GM12878 (cell line): ENCODE measurements at regions not wholly inside any gene's neighbourhood (a gene's known extent, or its start where the extent isn't known, plus 50 kb on each side); places are given as distances from the start of the nearest gene placed in this dataset.

Experiments used
- ATAC-seq: fragments of 200-7000 bp; cut with Tn5 transposase; 3 replicates; pipeline ENCODE4 v1.9.1; 2020; ENCODE audit warnings: mild to moderate bottlenecking, moderate library complexity
- BruUV-seq: library from RNA; stranded (reverse); fragments of 400-500 nt; replicated peaks from 2 replicates; lab custom pipeline; 2021; lab: Mats Ljungman, UMichigan
- CTCF ChIA-PET: fragments of 300-600 bp; sonication (Branson Sonifier 250); formaldehyde crosslinking; extraction: SDS; loops from one replicate; lab custom pipeline; 2021; ENCODE audit warnings: inconsistent platforms; lab: Yijun Ruan, JAX
- POLR2A ChIA-PET: fragments of 350-600 bp; formaldehyde crosslinking; extraction: SDS; loops from one replicate; lab custom pipeline; 2021; ENCODE audit warnings: inconsistent platforms; lab: Charles Lee
- RAD21 ChIA-PET: fragments of 300-600 bp; sonication (Branson Sonifier 250); formaldehyde crosslinking; loops from one replicate; lab custom pipeline; 2023; ENCODE audit warnings: antibody characterized with exemption; ENCODE audit not compliant: unreplicated experiment; lab: Charles Lee
- SMC1A ChIA-PET: fragments of 300-600 bp; sonication (Branson Sonifier 250); formaldehyde crosslinking; loops from one replicate; lab custom pipeline; 2023; ENCODE audit not compliant: unreplicated experiment, uncharacterized antibody; lab: Charles Lee
- DNase-seq: peaks from one replicate; pipeline ENCODE4 v3.0.0-alpha.2; 2011; ENCODE audit warnings: low read depth, low spot score
- FAIRE-seq: peaks from 3 replicates; lab custom pipeline; 2011; peaks lifted over from hg19 to GRCh38; lab: Jason Lieb, UNC
- H2AFZ ChIP-seq: 2 replicates; pipeline ENCODE4 v1.6.0; 2011; ENCODE audit warnings: low read depth, low read length, control low read depth; ENCODE audit not compliant: control insufficient read depth
- H3K27ac ChIP-seq: 2 replicates; pipeline ENCODE4 v1.5.1; 2011; ENCODE audit warnings: control low read depth; ENCODE audit not compliant: control insufficient read depth, insufficient read depth
- H3K27me3 ChIP-seq, 2 experiments: replicated peaks in 1 of 2; 2 replicates each; pipeline versions ENCODE4 v1.6.0 to v1.6.1; 2011; ENCODE audit warnings: low read length in 1 of 2; ENCODE audit not compliant: control insufficient read depth in 2 of 2, insufficient read depth in 2 of 2
- H3K36me3 ChIP-seq, 2 experiments: 2 replicates each; pipeline ENCODE4 v1.5.1; 2011; ENCODE audit warnings: low read length in 1 of 2; ENCODE audit not compliant: control insufficient read depth in 2 of 2, insufficient read depth in 2 of 2
- H3K4me1 ChIP-seq: 2 replicates; pipeline ENCODE4 v1.6.1; 2011; ENCODE audit warnings: mild to moderate bottlenecking, low read length, moderate library complexity, mixed read lengths; ENCODE audit not compliant: control insufficient read depth, insufficient read depth
- H3K4me2 ChIP-seq: 2 replicates; pipeline ENCODE4 v1.6.0; 2011; ENCODE audit warnings: control low read depth; ENCODE audit not compliant: control insufficient read depth, insufficient read depth
- H3K4me3 ChIP-seq: fragments of 200-600 bp; sonication (generic); 2 replicates; pipeline ENCODE4 v1.5.1; 2016
- H3K79me2 ChIP-seq: 2 replicates; pipeline ENCODE4 v1.6.0; 2011; ENCODE audit warnings: low read length; ENCODE audit not compliant: control insufficient read depth, insufficient read depth
- H3K9ac ChIP-seq: 2 replicates; pipeline ENCODE4 v1.8.0; 2011; ENCODE audit warnings: low read length, control low read depth, mixed read lengths; ENCODE audit not compliant: control insufficient read depth, insufficient read depth
- H3K9me3 ChIP-seq: replicated peaks from 3 replicates; pipeline ENCODE4 v1.5.1; 2011; ENCODE audit warnings: mild to moderate bottlenecking, low read length; ENCODE audit not compliant: control insufficient read depth, insufficient read depth
- H4K20me1 ChIP-seq: 2 replicates; pipeline ENCODE4 v1.6.0; 2011; ENCODE audit not compliant: control insufficient read depth, insufficient read depth
- NFXL1 ChIP-seq: fragments of 450-650 bp; IDR thresholded peaks from 2 replicates; pipeline ENCODE4 v1.6.1; 2017; ENCODE audit warnings: antibody characterized with exemption, mild to moderate bottlenecking, borderline replicate concordance
- PML ChIP-seq: IDR thresholded peaks from 2 replicates; pipeline ENCODE4 v1.6.1; 2012; ENCODE audit warnings: low read length, inconsistent platforms
- YY1 ChIP-seq: IDR thresholded peaks from 2 replicates; pipeline ENCODE4 v1.6.1; 2011; ENCODE audit warnings: low read depth, mild to moderate bottlenecking, low read length
- ZNF217 ChIP-seq: fragments of 450-650 bp; IDR thresholded peaks from 2 replicates; pipeline ENCODE4 v1.6.1; 2017; ENCODE audit warnings: antibody characterized with exemption, mild to moderate bottlenecking
- WGBS: methylation state at CpG from one replicate; pipeline ENCODE4 v1.1.6; 2016; ENCODE audit warnings: low lambda C conversion rate; ENCODE audit not compliant: insufficient replicate concordance, insufficient coverage; ENCODE audit errors: missing lambda C conversion rate; 5-methylcytosine and 5-hydroxymethylcytosine counted together
- in situ Hi-C: fragments of 300-500 bp; cut with MboI; formaldehyde crosslinking; loops from 9 replicates; pipeline ENCODE4 v1.14.3; 2018; ENCODE audit warnings: mixed read lengths
- intact Hi-C: fragments of 100-400 bp; cut with micrococcal nuclease; formaldehyde crosslinking; loops from one replicate; pipeline ENCODE4 v1.14.2; 2022; ENCODE audit not compliant: unreplicated experiment
- TF ChIP-seq, protein P1 (sequence below): IDR thresholded peaks from 2 replicates; pipeline ENCODE4 v1.6.1; 2012; ENCODE audit warnings: improper control_type of control experiment, low read depth, low read length; ENCODE audit not compliant: insufficient replicate concordance
- TF ChIP-seq, protein P2 (sequence below): fragments of 450-650 bp; IDR thresholded peaks from 2 replicates; pipeline ENCODE4 v1.6.1; 2016; ENCODE audit warnings: mild to moderate bottlenecking, moderate library complexity, borderline replicate concordance

DNA sequence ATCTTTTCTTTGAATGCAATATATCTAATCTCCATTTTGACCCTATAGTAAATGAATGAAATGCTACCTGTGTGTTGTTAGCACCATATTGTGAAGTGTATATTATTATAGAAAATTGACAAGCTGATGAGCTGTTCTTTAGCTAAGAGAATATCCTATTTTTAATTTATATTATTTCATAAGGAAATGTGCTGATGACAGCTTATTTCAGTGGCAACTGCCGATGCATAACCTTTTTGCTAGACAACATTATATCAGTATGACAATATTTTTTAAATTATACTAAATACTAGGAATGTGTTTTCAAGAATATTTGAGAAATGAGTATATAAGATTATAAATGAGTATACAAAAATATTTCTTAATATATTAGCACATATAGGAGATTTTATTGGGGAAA is 573.1 kb downstream of the ZNF608 start:
- in situ Hi-C loops, result no loop called here
- ChIA-PET POLR2A (no interaction called here), CTCF (interaction anchor here (1.4 kb wide), 1 partner anchor 13 kb away, joined by 3 read pairs; no protein-coding TSS in a partner anchor), SMC1A (interaction anchor here (1.2 kb wide), 2 partner anchors 137 to 181 kb away, joined by 3 read pairs; no protein-coding TSS in a partner anchor), RAD21 (no interaction called here)
- Histone ChIP-seq H3K27ac (no peak overlapping the region), H3K4me3 (no peak overlapping the region), H4K20me1 (no peaks in the 10 kb centered on the region), H3K4me1 (no peaks in the 10 kb centered on the region), H3K4me2 (no peak overlapping the region), H3K9ac (no peak overlapping the region), H3K79me2 (no peaks in the 10 kb centered on the region), H2AFZ (no peak overlapping the region), H3K27me3 (no peaks in the 10 kb centered on the region), H3K36me3 (no peaks in the 10 kb centered on the region), H3K9me3 (no peaks in the 10 kb centered on the region)
- no peak for FAIRE-seq
- BruUV-seq, result no TSS peak
- DNase-seq, result no peak
- no peak for ATAC-seq
- TF ChIP-seq, protein P1, sequence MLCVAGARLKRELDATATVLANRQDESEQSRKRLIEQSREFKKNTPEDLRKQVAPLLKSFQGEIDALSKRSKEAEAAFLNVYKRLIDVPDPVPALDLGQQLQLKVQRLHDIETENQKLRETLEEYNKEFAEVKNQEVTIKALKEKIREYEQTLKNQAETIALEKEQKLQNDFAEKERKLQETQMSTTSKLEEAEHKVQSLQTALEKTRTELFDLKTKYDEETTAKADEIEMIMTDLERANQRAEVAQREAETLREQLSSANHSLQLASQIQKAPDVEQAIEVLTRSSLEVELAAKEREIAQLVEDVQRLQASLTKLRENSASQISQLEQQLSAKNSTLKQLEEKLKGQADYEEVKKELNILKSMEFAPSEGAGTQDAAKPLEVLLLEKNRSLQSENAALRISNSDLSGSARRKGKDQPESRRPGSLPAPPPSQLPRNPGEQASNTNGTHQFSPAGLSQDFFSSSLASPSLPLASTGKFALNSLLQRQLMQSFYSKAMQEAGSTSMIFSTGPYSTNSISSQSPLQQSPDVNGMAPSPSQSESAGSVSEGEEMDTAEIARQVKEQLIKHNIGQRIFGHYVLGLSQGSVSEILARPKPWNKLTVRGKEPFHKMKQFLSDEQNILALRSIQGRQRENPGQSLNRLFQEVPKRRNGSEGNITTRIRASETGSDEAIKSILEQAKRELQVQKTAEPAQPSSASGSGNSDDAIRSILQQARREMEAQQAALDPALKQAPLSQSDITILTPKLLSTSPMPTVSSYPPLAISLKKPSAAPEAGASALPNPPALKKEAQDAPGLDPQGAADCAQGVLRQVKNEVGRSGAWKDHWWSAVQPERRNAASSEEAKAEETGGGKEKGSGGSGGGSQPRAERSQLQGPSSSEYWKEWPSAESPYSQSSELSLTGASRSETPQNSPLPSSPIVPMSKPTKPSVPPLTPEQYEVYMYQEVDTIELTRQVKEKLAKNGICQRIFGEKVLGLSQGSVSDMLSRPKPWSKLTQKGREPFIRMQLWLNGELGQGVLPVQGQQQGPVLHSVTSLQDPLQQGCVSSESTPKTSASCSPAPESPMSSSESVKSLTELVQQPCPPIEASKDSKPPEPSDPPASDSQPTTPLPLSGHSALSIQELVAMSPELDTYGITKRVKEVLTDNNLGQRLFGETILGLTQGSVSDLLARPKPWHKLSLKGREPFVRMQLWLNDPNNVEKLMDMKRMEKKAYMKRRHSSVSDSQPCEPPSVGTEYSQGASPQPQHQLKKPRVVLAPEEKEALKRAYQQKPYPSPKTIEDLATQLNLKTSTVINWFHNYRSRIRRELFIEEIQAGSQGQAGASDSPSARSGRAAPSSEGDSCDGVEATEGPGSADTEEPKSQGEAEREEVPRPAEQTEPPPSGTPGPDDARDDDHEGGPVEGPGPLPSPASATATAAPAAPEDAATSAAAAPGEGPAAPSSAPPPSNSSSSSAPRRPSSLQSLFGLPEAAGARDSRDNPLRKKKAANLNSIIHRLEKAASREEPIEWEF, result no peak
- no peak for TF ChIP-seq YY1
- TF ChIP-seq, protein P2, sequence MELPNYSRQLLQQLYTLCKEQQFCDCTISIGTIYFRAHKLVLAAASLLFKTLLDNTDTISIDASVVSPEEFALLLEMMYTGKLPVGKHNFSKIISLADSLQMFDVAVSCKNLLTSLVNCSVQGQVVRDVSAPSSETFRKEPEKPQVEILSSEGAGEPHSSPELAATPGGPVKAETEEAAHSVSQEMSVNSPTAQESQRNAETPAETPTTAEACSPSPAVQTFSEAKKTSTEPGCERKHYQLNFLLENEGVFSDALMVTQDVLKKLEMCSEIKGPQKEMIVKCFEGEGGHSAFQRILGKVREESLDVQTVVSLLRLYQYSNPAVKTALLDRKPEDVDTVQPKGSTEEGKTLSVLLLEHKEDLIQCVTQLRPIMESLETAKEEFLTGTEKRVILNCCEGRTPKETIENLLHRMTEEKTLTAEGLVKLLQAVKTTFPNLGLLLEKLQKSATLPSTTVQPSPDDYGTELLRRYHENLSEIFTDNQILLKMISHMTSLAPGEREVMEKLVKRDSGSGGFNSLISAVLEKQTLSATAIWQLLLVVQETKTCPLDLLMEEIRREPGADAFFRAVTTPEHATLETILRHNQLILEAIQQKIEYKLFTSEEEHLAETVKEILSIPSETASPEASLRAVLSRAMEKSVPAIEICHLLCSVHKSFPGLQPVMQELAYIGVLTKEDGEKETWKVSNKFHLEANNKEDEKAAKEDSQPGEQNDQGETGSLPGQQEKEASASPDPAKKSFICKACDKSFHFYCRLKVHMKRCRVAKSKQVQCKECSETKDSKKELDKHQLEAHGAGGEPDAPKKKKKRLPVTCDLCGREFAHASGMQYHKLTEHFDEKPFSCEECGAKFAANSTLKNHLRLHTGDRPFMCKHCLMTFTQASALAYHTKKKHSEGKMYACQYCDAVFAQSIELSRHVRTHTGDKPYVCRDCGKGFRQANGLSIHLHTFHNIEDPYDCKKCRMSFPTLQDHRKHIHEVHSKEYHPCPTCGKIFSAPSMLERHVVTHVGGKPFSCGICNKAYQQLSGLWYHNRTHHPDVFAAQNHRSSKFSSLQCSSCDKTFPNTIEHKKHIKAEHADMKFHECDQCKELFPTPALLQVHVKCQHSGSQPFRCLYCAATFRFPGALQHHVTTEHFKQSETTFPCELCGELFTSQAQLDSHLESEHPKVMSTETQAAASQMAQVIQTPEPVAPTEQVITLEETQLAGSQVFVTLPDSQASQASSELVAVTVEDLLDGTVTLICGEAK, result no peak
- TF ChIP-seq ZNF217, result no peak
- no peak for TF ChIP-seq NFXL1
- TF ChIP-seq PML, result no peak
- intact Hi-C loops, result no loop called here
- 73% methylated on average over 1 of the region's 1 CpG for WGBS
